Lung (tissue), 11 donors: ENCODE measurements at regions not wholly inside any gene's neighbourhood (a gene's known extent, or its start where the extent isn't known, plus 50 kb on each side); places are given as distances from the start of the nearest gene placed in this dataset.

ENCODE experiments used
- ATAC-seq: fragments of 200-7000 bp; cut with Tn5 transposase; one replicate; pipeline ENCODE4 v1.9.1; 2020; ENCODE audit warnings: moderate number of reproducible peaks; ENCODE audit not compliant: insufficient read depth, low FRiP score
- DNase-seq, 3 donors: peaks; one replicate each; pipeline ENCODE4 v3.0.0-alpha.2; 2013 to 2017
- H3K27ac ChIP-seq, 2 donors: one replicate each; pipeline ENCODE4 v1.5.1; 2013; ENCODE audit warnings: mild to moderate bottlenecking in 2 of 2, moderate library complexity in 2 of 2, control low read depth in 1 of 2, inconsistent platforms in 1 of 2, low read depth in 1 of 2, low read length in 1 of 2
- H3K27me3 ChIP-seq, 3 donors: one replicate each; pipeline ENCODE4 v1.5.1; 2013; ENCODE audit warnings: low read length in 2 of 3; ENCODE audit not compliant: control insufficient read depth in 3 of 3, insufficient read depth in 3 of 3
- H3K36me3 ChIP-seq, 4 donors: one replicate each; pipeline ENCODE4 v1.5.1; 2013; ENCODE audit warnings: low read length in 4 of 4, mild to moderate bottlenecking in 1 of 4, moderate library complexity in 1 of 4; ENCODE audit not compliant: control insufficient read depth in 4 of 4, insufficient read depth in 4 of 4
- H3K4me1 ChIP-seq, 5 donors: one replicate each; pipeline ENCODE4 v1.5.1; 2013; ENCODE audit warnings: low read length in 5 of 5, mild to moderate bottlenecking in 2 of 5, moderate library complexity in 1 of 5; ENCODE audit not compliant: control insufficient read depth in 5 of 5, insufficient read depth in 5 of 5
- H3K4me3 ChIP-seq: one replicate; pipeline ENCODE4 v1.5.1; 2013; ENCODE audit warnings: mild to moderate bottlenecking, control low read depth, moderate library complexity
- H3K9ac ChIP-seq, 2 donors: one replicate each; pipeline ENCODE4 v1.5.1; 2013; ENCODE audit warnings: low read length in 2 of 2, control low read depth in 1 of 2; ENCODE audit not compliant: insufficient read depth in 1 of 2
- H3K9me3 ChIP-seq, 4 donors: one replicate each; pipeline ENCODE4 v1.5.1; 2013; ENCODE audit warnings: low read length in 3 of 4, mild to moderate bottlenecking in 1 of 4, moderate library complexity in 1 of 4; ENCODE audit not compliant: control insufficient read depth in 4 of 4, insufficient read depth in 3 of 4
- CTCF ChIP-seq: IDR thresholded peaks from 2 replicates; pipeline ENCODE4 v1.5.1; 2012; ENCODE audit warnings: mild to moderate bottlenecking; ENCODE audit errors: control extremely low read depth, extremely low read depth
- WGBS, 2 donors: extraction: QIAGEN DNeasy Blood & Tissue Kit; methylation state at CpG; one replicate each; pipeline ENCODE4 v1.1.7; 2013; 5-methylcytosine and 5-hydroxymethylcytosine counted together
- donor health status: control.
- donor health status: control.
- donor health status: Bipolar disorder and iron deficiency.
- donor health status: healthy.
- donor health status: DM: yes; HTN: yes; CAD: no.

DNA sequence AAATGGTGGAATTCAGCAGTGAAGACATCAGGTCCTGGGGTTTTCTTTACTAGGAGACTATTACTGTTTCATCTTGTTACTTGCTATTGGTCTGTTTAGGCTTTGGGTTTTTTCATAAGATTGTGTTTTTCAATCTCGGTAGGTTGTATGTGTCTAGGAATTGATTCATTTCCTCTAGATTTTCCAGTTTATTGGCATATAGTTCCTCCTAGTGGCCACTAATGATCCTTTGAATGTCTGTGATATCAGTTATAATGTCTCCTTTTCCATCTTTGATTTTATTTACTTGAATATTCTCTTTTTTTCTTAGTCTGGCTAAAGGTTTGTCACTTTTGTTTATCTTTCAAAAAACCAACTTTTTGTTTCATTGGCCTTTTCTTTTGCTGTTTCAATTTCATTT lies 233.0 kb downstream of the RWDD3 start:
- Histone ChIP-seq H3K9me3 (peaks cover 0 to 4% (median 1%) of the 10 kb centered on the region in 4 donors), H3K27me3 (no peaks in the 10 kb centered on the region), H3K9ac (no peak overlapping the region), H3K4me1 (peaks cover 0 to 2% (median 0%) of the 10 kb centered on the region in 5 donors), H3K4me3 (no peak overlapping the region), H3K27ac (no peak overlapping the region), H3K36me3 (no peaks in the 10 kb centered on the region)
- 38 to 42% methylated on average over 1 of the region's 1 CpG for WGBS, 2 donors
- no peak for DNase-seq
- no peak for ATAC-seq
- TF ChIP-seq CTCF = no peak

DNA sequence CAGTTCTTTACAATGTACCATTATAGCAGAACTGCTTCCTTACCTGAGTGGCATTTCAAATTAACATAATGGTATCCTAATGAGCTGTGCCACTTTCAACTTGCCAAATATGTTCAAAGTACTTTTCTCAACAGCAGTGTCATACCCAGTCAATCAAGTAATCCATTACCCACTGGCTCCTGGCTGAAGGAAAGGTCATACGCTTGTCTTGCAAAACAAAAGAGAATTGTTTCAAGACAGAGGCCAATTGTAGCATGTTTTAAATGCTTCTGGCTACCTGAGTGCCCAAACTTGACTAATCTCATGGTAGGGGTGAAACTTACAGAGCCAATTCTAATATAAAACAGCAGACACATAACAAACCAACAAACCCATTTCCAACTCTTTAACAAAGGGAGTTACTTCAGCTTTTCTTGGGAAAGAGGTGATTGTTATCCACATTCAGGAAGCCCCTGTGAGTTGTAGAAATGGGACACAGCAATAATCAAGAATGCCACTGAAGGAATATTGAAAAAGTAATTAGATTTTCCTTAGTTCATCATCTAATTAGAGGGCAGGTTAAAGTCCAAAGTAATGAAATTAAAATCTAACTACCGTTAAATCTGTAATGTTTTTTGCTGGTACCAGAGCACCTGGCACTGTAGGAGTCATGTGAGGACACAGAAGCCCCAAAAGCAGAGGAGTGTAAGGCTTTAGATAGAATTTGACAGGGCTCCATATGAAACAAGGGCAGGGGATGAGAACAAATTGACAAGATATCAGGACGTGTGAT lies 241.9 kb downstream of the RWDD3 start:
- Histone ChIP-seq H3K4me3 (no peak overlapping the region), H3K9me3 (peaks cover 0 to 7% (median 0%) of the 10 kb centered on the region in 4 donors), H3K9ac (no peak overlapping the region), H3K27me3 (no peaks in the 10 kb centered on the region), H3K4me1 (peaks cover 0 to 2% (median 0%) of the 10 kb centered on the region in 5 donors), H3K36me3 (no peaks in the 10 kb centered on the region), H3K27ac (no peak overlapping the region)
- no peak for DNase-seq
- no peak for TF ChIP-seq CTCF
- 84 to 88% methylated on average over 3 of the region's 3 CpGs for WGBS, 2 donors
- ATAC-seq = no peak

GRCh38 chr1:95496307-95496706 lies 262.3 kb downstream of the RWDD3 start:
- ATAC-seq (no peak), DNase-seq (no peak)
- Histone ChIP-seq H3K36me3 (no peaks in the 10 kb centered on the region), H3K27me3 (no peaks in the 10 kb centered on the region), H3K9ac (no peak overlapping the region), H3K9me3 (no peaks in the 10 kb centered on the region), H3K4me1 (no peaks in the 10 kb centered on the region), H3K4me3 (no peak overlapping the region), H3K27ac (no peak overlapping the region)
- TF ChIP-seq CTCF = no peak
- WGBS, 2 donors = 90 to 92% methylated on average over 6 of the region's 6 CpGs

DNA sequence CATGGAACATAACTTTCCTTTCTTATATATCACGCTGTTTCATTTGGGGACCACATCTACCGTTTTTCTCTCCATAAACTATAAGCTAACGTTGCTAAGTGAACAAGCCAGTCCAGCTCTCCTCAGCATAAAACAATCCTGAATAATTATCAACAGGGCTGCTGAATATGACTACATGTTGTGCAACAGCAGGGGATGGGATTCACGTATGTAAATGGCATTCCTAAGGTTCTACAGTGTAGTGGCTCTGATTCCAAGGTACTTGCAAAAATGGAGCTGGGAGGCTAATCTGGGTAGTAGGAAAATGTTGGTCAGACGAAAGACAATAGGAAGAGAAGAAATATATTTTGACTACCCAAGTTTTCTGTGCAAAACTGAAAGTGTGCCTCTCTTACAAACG lies 262.8 kb downstream of the RWDD3 start:
- Histone ChIP-seq H3K27ac (no peak overlapping the region), H3K4me1 (no peaks in the 10 kb centered on the region), H3K4me3 (no peak overlapping the region), H3K9ac (no peak overlapping the region), H3K36me3 (no peaks in the 10 kb centered on the region), H3K27me3 (no peaks in the 10 kb centered on the region), H3K9me3 (no peaks in the 10 kb centered on the region)
- no peak for TF ChIP-seq CTCF
- DNase-seq (no peak), ATAC-seq (no peak)
- WGBS, 2 donors = 84 to 86% methylated on average over 6 of the region's 6 CpGs
